ENCODE measurements at regions not wholly inside any gene's neighbourhood (a gene's known extent, or its start where the extent isn't known, plus 50 kb on each side); places are given as distances from the start of the nearest gene placed in this dataset.

- H3K4me3 ChIP-seq (ENCODE audit: low read length) = no peak overlapping the region
- no peak for DNase-seq (ENCODE audit: low read depth)
- TF ChIP-seq, protein P1, sequence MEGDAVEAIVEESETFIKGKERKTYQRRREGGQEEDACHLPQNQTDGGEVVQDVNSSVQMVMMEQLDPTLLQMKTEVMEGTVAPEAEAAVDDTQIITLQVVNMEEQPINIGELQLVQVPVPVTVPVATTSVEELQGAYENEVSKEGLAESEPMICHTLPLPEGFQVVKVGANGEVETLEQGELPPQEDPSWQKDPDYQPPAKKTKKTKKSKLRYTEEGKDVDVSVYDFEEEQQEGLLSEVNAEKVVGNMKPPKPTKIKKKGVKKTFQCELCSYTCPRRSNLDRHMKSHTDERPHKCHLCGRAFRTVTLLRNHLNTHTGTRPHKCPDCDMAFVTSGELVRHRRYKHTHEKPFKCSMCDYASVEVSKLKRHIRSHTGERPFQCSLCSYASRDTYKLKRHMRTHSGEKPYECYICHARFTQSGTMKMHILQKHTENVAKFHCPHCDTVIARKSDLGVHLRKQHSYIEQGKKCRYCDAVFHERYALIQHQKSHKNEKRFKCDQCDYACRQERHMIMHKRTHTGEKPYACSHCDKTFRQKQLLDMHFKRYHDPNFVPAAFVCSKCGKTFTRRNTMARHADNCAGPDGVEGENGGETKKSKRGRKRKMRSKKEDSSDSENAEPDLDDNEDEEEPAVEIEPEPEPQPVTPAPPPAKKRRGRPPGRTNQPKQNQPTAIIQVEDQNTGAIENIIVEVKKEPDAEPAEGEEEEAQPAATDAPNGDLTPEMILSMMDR (IDR thresholded peaks at IDR 0.05; ENCODE audit: insufficient read depth, low read depth, low read length, missing control alignments) = no peak
Measured at GRCh38 chr4:17260166-17260907, 251.6 kb downstream of the QDPR start.

DNA sequence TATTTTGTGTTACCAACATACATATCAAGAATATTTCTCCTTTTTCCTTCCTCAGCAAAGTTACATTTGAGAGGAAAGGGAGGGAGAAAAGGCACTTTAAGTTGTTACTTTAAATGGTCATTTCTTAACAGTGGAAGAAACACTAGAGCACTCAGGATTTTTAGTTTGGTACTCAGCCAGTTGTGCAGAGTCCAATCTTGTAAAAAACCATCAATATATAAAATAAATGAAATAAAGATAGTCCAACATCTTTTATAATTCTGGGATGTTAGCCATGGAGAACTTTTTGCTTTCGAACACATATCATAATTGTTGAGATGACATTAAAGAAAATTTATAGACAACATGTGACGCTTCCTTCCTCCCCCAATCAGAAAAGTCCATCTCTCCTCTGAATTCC lies 253.8 kb downstream of the QDPR start:
- no peak for DNase-seq (ENCODE audit: low read depth)
- TF ChIP-seq, protein P1 (IDR thresholded peaks at IDR 0.05; ENCODE audit: insufficient read depth, low read depth, low read length, missing control alignments) = no peak
- H3K4me3 ChIP-seq (ENCODE audit: low read length) = no peak overlapping the region

GRCh38 chr4:17252131-17252530 lies 259.8 kb downstream of the QDPR start:
- DNase-seq (ENCODE audit: low read depth) = no peak
- TF ChIP-seq, protein P1 (IDR thresholded peaks at IDR 0.05; ENCODE audit: insufficient read depth, low read depth, low read length, missing control alignments) = no peak

GRCh38 chr4:17251101-17251500 lies 260.8 kb downstream of the QDPR start:
- TF ChIP-seq, protein P1 (IDR thresholded peaks at IDR 0.05; ENCODE audit: insufficient read depth, low read depth, low read length, missing control alignments) = no peak
- H3K4me3 ChIP-seq (ENCODE audit: low read length) = no peak overlapping the region
- DNase-seq (ENCODE audit: low read depth) = no peak

More at GRCh38 chr4:17252131-17252530, 259.8 kb downstream of the QDPR start:
- no peak overlapping the region for H3K4me3 ChIP-seq (ENCODE audit: low read length)

GRCh38 chr4:17250591-17250990 lies 261.3 kb downstream of the QDPR start:
- no peak for DNase-seq (ENCODE audit: low read depth)
- no peak overlapping the region for H3K4me3 ChIP-seq (ENCODE audit: low read length)
- TF ChIP-seq, protein P1 (IDR thresholded peaks at IDR 0.05; ENCODE audit: insufficient read depth, low read depth, low read length, missing control alignments) = no peak

GRCh38 chr4:17246656-17247055 lies 265.2 kb downstream of the QDPR start:
- TF ChIP-seq, protein P1 (IDR thresholded peaks at IDR 0.05; ENCODE audit: insufficient read depth, low read depth, low read length, missing control alignments) = no peak
- no peak for DNase-seq (ENCODE audit: low read depth)
- no peak overlapping the region for H3K4me3 ChIP-seq (ENCODE audit: low read length)

- TF ChIP-seq, protein P1 (IDR thresholded peaks at IDR 0.05; ENCODE audit: insufficient read depth, low read depth, low read length, missing control alignments) = no peak
- DNase-seq (ENCODE audit: low read depth) = no peak
- no peak overlapping the region for H3K4me3 ChIP-seq (ENCODE audit: low read length)
Measured at GRCh38 chr4:17241835-17242234, 270.1 kb downstream of the QDPR start.
